OCI-LY3 (cell line): ENCODE measurements at regions not wholly inside any gene's neighbourhood (a gene's known extent, or its start where the extent isn't known, plus 50 kb on each side); places are given as distances from the start of the nearest gene placed in this dataset.

Experiments used
- H2AFZ ChIP-seq: fragments of 200-600, 300-600 bp; shearing (Covaris generic); 2 replicates; pipeline ENCODE4 v1.6.0; 2014; ENCODE audit warnings: antibody characterized with exemption, low read depth, low read length
- H3K27ac ChIP-seq: fragments of 200-600, 300-600 bp; sonication (generic); 2 replicates; pipeline ENCODE4 v1.5.1; 2014; ENCODE audit warnings: mild to moderate bottlenecking, low read length, moderate library complexity, mixed read lengths
- H3K27me3 ChIP-seq: fragments of 200-600, 300-600 bp; sonication (generic); 2 replicates; pipeline ENCODE4 v1.6.1; 2014; ENCODE audit warnings: low read depth, low read length, mixed read lengths
- H3K36me3 ChIP-seq: fragments of 200-600, 300-600 bp; sonication (generic); replicated peaks from 2 replicates; pipeline ENCODE3; 2014; ENCODE audit warnings: low read depth, low read length, mixed read lengths
- H3K4me1 ChIP-seq: fragments of 300-600, 200-600 bp; sonication (generic); 2 replicates; pipeline ENCODE4 v1.6.1; 2014; ENCODE audit warnings: low read length, mixed read lengths
- H3K4me2 ChIP-seq: fragments of 200-600, 300-600 bp; sonication (generic); 2 replicates; pipeline ENCODE4 v1.6.1; 2014; ENCODE audit warnings: low read length, mixed read lengths
- H3K4me3 ChIP-seq: fragments of 300-600, 200-600 bp; sonication (generic); 2 replicates; pipeline ENCODE4 v1.5.1; 2014; ENCODE audit warnings: antibody characterized with exemption, mild to moderate bottlenecking, low read length, moderate library complexity
- H3K79me2 ChIP-seq: fragments of 300-600, 200-600 bp; shearing (Covaris generic); 2 replicates; pipeline ENCODE4 v1.6.1; 2014; ENCODE audit warnings: mild to moderate bottlenecking, low read length, mixed read lengths
- H3K9ac ChIP-seq: fragments of 300-600, 200-600 bp; shearing (Covaris generic); 2 replicates; pipeline ENCODE4 v1.6.0; 2014; ENCODE audit warnings: mild to moderate bottlenecking, low read length, moderate library complexity
- H3K9me3 ChIP-seq: fragments of 200-600, 300-600 bp; shearing (Covaris generic); 2 replicates; pipeline ENCODE4 v1.6.1; 2014; ENCODE audit warnings: low read length, mixed read lengths; ENCODE audit not compliant: insufficient read depth
- H4K20me1 ChIP-seq: fragments of 200-600, 300-600 bp; sonication (generic); 2 replicates; pipeline ENCODE4 v1.6.1; 2016; ENCODE audit warnings: low read length, mixed read lengths; ENCODE audit not compliant: insufficient read depth
- EZH2phosphoT487 ChIP-seq: fragments of 200-600 bp; shearing (Covaris generic); IDR thresholded peaks from 2 replicates; pipeline ENCODE4 v1.6.1; 2018; ENCODE audit warnings: antibody characterized with exemption, mixed run types, low read depth
- TF ChIP-seq, protein P1 (sequence below): fragments of 200-600, 300-600 bp; sonication (generic); IDR thresholded peaks from 2 replicates; pipeline ENCODE4 v1.5.1; 2014; ENCODE audit warnings: antibody characterized with exemption, low read length, low read depth

DNA sequence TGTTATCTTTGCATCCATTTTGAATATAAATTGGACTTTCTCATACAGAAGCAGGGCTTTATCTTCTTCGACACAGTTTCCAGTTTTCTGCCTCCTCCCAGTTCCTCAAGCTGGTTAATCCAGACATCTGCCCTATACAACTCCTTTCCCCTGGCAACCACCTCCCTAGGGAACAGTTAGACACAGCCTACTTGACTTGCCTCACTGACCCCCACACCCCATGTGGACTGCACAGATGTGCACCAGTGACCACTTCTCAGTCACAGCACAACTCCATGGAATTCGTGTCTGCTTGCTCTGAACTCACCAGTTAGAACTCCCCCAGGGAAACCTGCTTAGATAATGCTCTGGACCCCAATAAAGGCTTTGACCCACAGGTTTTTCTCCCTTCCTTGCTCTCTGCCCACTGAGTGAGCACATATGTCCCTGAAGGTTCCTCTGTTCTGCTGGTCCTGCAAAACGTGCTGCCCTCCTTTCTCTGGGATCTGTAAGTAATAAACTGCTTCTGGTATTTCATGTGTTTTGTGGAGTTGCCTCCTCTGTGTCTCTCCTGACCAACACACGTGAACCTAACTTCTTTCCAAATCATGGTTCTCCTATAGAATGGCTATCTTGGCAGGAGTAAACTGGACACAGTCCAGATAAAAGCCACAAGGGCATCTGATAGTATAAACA lies 351.2 kb downstream of the CD83 start:
- H3K4me1 ChIP-seq, result no peaks in the 10 kb centered on the region
- H4K20me1 ChIP-seq, result no peaks in the 10 kb centered on the region
- TF ChIP-seq EZH2phosphoT487, result no peak
- TF ChIP-seq, protein P1, sequence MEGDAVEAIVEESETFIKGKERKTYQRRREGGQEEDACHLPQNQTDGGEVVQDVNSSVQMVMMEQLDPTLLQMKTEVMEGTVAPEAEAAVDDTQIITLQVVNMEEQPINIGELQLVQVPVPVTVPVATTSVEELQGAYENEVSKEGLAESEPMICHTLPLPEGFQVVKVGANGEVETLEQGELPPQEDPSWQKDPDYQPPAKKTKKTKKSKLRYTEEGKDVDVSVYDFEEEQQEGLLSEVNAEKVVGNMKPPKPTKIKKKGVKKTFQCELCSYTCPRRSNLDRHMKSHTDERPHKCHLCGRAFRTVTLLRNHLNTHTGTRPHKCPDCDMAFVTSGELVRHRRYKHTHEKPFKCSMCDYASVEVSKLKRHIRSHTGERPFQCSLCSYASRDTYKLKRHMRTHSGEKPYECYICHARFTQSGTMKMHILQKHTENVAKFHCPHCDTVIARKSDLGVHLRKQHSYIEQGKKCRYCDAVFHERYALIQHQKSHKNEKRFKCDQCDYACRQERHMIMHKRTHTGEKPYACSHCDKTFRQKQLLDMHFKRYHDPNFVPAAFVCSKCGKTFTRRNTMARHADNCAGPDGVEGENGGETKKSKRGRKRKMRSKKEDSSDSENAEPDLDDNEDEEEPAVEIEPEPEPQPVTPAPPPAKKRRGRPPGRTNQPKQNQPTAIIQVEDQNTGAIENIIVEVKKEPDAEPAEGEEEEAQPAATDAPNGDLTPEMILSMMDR, result no peak
- H2AFZ ChIP-seq, result no peak overlapping the region
- H3K27ac ChIP-seq, result no peak overlapping the region
- peaks cover 5% of the 10 kb centered on the region for H3K36me3 ChIP-seq
- H3K4me3 ChIP-seq, result no peak overlapping the region
- H3K27me3 ChIP-seq, result no peaks in the 10 kb centered on the region
- no peak overlapping the region for H3K9ac ChIP-seq
- 0 out of 2 replicates have a peak, but pooled peaks cover 3% of the 10 kb centered on the region for H3K9me3 ChIP-seq
- no peaks in the 10 kb centered on the region for H3K79me2 ChIP-seq
- no peak overlapping the region for H3K4me2 ChIP-seq

DNA sequence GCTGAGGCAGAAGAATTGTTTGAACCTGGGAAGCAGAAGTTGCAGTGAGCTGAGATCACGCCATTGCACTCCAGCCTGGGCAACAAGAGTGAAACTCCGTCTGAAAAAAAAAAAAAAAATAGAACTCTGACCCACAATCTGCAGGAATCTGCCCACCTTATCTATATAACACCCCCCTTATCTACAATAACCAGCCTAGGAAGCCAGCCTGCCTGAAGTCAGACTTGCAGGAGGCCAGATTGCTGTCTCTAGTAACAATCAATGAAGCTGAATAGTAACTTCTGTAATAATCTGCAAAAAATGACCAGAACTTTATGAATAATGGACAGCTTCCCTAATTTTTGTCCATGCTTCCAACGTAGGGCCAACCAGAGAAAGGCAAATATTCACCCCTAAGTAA lies 352.5 kb downstream of the CD83 start:
- H3K27me3 ChIP-seq, result no peaks in the 10 kb centered on the region
- H3K36me3 ChIP-seq, result peaks cover 5% of the 10 kb centered on the region
- no peak overlapping the region for H3K4me2 ChIP-seq
- TF ChIP-seq EZH2phosphoT487, result no peak
- TF ChIP-seq, protein P1, result no peak
- no peak overlapping the region for H3K27ac ChIP-seq
- H4K20me1 ChIP-seq, result no peaks in the 10 kb centered on the region
- 0 out of 2 replicates have a peak, but pooled peaks cover 3% of the 10 kb centered on the region for H3K9me3 ChIP-seq
- H3K4me1 ChIP-seq, result no peaks in the 10 kb centered on the region
- H3K79me2 ChIP-seq, result no peaks in the 10 kb centered on the region
- no peak overlapping the region for H3K9ac ChIP-seq
- H3K4me3 ChIP-seq, result no peak overlapping the region
- H2AFZ ChIP-seq, result no peak overlapping the region

DNA sequence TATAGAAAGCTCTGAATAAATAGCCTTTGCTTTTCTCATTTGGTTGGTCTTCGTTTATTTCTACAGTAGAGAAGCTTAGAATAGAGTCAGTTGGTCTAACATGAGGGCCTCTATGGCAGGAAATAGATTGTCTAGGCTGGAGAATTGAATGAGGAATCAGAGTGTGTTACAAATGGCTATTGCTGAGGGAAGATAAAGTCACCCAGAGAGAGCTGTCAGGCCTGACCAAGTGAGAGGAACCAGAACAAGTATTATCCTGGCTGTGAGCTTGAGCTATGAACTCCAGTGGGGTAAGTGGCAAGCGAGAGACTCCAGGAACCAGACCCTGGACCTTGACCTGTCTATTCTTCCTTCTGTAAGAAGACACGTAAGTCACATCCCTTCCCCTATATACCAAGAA lies 353.1 kb downstream of the CD83 start:
- H3K9ac ChIP-seq, result no peak overlapping the region
- TF ChIP-seq, protein P1, result no peak
- no peak for TF ChIP-seq EZH2phosphoT487

DNA sequence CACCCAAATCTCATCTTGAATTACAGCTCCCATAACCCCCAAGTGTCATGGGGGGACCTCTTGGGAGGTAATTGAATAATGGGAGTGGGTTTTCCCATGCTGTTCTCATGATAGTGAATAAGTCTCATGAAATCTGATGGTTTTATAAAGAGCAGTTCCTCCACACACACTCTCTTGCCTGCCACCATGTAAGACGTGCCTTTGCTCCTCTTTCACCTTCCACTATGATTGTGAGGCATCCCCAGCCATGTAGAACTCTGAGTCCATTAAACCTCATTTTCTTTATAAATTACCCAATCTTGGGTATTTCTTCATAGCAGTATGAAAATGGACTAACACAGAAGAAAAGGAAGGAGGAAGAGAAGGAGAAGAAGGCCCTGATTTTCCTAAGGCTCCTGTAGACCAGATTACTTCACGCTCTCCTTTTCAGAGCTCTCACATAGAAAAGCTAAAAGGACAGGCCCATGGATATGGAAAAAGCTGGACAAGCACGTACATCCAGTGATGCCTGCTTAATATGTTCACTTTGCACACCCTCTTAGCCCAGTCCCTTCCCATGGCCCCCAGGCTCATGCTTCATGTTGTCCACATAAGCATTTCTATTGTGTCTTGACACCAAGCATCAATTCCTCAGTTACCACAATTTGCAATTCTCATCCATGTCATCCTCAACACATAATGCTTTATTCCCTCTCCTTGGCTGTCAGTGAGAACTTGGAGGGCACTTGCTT lies 354.8 kb downstream of the CD83 start:
- Histone ChIP-seq H3K9me3 (0 out of 2 replicates have a peak, but pooled peaks cover 3% of the 10 kb centered on the region), H3K36me3 (peaks cover 5% of the 10 kb centered on the region), H4K20me1 (no peaks in the 10 kb centered on the region), H3K27me3 (no peaks in the 10 kb centered on the region), H3K4me3 (no peak overlapping the region), H3K9ac (no peak overlapping the region), H3K79me2 (no peaks in the 10 kb centered on the region), H3K4me2 (no peak overlapping the region), H3K27ac (no peak overlapping the region), H3K4me1 (no peaks in the 10 kb centered on the region), H2AFZ (no peak overlapping the region)
- TF ChIP-seq, protein P1, result no peak
- no peak for TF ChIP-seq EZH2phosphoT487

More for the DNA sequence above, 353.1 kb downstream of the CD83 start:
- Histone ChIP-seq H3K4me1 (no peaks in the 10 kb centered on the region), H3K27me3 (no peaks in the 10 kb centered on the region), H4K20me1 (no peaks in the 10 kb centered on the region), H3K79me2 (no peaks in the 10 kb centered on the region), H3K4me3 (no peak overlapping the region), H3K27ac (no peak overlapping the region), H3K4me2 (no peak overlapping the region), H2AFZ (no peak overlapping the region), H3K36me3 (peaks cover 5% of the 10 kb centered on the region), H3K9me3 (0 out of 2 replicates have a peak, but pooled peaks cover 3% of the 10 kb centered on the region)
